HG03159 (cell line): ENCODE measurements at regions not wholly inside any gene's neighbourhood (a gene's known extent, or its start where the extent isn't known, plus 50 kb on each side); places are given as distances from the start of the nearest gene placed in this dataset.

Experiments
- ATAC-seq: cut with Tn5 transposase; IDR thresholded peaks from one replicate; pipeline ENCODE4 v1.9.1; 2021; ENCODE audit warnings: mild to moderate bottlenecking, moderate library complexity; ENCODE audit not compliant: unreplicated experiment

- no peak for ATAC-seq
These were observed 684.5 kb downstream of the GATA3 start for GRCh38 chr10:8738987-8739386.

- no peak for ATAC-seq
These were observed 697.8 kb downstream of the GATA3 start for GRCh38 chr10:8752146-8752843.

GRCh38 chr10:8758029-8758428 is 703.5 kb downstream of the GATA3 start:
- ATAC-seq = no peak

- no peak for ATAC-seq
These were observed 712.4 kb downstream of the GATA3 start for GRCh38 chr10:8766899-8767298.

- no peak for ATAC-seq
These were observed 713.1 kb downstream of the GATA3 start for GRCh38 chr10:8767591-8767990.

DNA sequence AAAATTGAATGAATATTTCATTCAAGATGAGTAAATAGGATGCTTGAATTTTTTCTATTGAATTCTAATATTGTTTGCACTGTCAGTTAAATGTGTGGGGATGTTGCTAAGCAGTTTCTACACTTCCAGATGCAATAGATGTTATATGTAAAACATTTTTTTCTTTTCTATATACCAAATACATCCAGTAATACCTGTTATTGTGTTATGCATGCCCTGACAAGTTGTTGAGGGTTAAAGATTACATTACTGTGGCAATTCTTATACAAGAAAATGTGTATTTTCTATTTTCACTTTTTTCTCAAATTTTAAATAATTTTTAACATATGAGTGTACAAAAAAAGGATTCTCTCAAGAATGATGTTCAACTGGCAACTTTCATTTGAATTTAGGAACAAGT is 713.9 kb downstream of the GATA3 start:
- ATAC-seq = no peak

- ATAC-seq = no peak
These were observed 714.4 kb downstream of the GATA3 start for GRCh38 chr10:8768852-8769251.

DNA sequence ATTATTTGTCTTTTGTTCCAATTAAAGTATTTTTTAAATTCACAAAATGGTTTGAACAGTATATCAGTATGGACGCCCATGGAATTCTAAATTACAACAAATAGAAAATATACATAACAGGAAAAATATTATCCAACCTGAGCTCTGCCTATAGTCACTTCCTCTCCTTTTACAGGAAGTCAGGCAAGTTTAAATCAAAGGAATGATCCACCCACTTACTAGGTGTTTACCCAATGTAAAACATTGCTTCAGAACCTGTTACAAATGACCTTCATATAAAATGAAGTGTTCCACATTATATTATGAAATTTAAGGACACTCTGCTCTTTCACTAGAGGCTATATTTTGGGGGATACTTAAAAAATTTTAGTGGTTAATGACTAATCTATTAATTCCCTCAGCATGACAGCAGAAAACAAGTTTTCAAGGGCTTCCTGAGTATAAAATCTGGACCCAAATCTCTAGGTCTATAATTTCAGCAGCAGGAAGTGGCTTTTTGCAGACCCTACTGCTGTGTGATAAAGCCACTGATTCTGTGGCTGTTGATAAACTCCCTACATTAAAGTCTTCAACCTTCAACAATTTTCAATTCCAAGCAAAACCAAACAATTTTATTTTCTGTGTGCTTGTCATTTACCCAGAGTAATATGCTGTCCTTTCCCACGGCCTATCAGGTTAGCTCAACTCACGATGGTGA is 722.6 kb downstream of the GATA3 start:
- no peak for ATAC-seq

DNA sequence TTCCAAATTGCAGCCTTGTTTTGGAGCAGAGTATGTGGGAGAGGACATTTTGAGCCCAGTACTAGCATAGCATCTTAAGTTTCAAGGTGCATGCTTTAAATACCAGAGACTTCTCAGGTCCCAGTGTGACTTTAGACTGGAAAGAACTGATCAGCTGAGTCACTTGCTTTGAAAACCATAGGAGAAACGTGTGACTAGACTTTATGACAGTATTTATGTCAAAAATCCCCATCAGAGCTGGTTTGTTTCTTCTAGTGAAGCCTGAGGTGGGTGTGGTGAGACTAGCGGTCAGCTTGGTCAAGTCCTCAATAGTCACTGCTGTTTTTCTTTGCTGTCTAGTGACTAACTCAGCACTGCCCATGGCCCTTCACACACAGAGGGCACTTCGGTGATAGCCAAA is 724.2 kb downstream of the GATA3 start:
- no peak for ATAC-seq

GRCh38 chr10:8787649-8788048 is 733.2 kb downstream of the GATA3 start:
- ATAC-seq = no peak

- ATAC-seq = no peak
These were observed 735.9 kb downstream of the GATA3 start for GRCh38 chr10:8790390-8790789.

- no peak for ATAC-seq
These were observed 740.4 kb downstream of the GATA3 start for GRCh38 chr10:8794860-8795259.

DNA sequence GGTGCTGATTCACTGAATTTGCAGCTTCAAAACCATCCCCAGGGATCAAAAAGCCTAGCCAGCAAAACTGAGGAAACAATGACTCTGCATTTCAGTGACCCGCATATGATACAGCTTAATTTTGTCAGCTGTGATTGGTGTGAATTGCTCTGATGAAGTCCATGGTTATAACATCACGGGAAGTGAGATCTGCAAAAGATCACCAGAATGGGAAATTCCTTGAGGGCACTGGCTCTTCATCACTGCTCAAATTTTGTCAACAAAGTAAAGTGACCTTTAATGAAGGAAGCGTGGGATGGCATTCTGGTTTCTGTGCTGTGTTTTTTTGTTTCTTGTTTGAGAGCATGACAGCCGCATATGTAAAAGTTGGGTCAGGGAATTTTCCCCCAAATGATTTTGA is 745.9 kb downstream of the GATA3 start:
- ATAC-seq = no peak

GRCh38 chr10:8803992-8804391 is 749.5 kb downstream of the GATA3 start:
- no peak for ATAC-seq

DNA sequence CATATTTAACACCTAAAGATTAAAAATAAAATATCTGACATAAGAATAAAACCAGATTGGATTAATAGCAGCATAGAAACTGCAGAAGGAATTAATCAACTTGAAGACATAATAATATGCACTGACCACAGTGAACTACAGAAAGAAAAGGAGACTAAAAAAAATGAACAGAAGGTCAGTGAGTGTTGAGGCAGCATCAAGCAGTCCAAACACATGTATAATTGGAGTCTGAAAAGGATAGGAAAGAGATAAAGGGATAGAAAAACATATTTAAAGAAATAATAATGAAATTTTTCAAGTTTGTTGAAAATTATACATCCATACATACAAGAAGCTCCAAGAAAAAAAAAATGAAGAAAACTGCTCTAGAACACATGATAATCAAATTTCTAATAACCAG is 756.2 kb downstream of the GATA3 start:
- ATAC-seq = no peak

GRCh38 chr10:8811201-8811600 is 756.7 kb downstream of the GATA3 start:
- ATAC-seq = no peak

- ATAC-seq = no peak
These were observed 761.5 kb downstream of the GATA3 start for GRCh38 chr10:8815969-8816368.

GRCh38 chr10:8817299-8817698 is 762.8 kb downstream of the GATA3 start:
- no peak for ATAC-seq

DNA sequence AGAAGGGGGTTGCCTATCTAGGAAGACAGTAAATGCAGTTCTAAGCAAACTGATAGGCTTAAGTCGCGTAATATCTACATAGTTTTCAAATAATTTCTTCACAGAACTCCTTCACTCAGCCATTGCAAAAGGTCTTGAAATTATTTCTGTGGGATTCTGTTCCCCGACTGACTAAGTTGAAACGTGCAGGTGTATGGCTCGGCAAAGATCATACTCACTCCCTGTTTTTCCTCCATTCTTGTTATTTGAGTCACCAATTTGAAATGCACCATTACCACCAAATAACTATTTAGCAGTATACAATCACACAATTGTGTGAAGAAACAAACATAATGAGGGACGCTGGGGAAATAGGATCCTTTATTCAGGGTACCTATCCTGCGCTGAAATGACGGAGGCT is 771.1 kb downstream of the GATA3 start:
- ATAC-seq = no peak

DNA sequence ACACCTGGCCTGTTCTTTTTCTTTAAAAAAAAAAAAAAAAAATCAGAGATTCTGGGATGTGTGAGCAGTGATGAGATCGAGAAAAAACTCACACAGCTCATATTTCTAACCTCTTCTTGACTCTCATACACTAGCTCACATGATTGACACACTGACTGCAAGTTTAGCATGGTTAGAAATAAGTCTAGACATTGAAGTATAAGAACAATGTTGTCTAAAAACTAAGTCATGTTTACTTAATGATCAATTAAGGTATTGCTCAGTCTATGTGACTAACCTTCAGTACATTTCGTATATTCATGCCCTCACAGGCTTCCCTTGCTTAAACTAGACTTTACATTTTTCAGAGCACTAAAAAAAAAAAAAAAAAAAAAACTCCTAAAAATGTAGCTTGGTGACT is 775.1 kb downstream of the GATA3 start:
- no peak for ATAC-seq

- no peak for ATAC-seq
These were observed 775.6 kb downstream of the GATA3 start for GRCh38 chr10:8830048-8830447.

- ATAC-seq = no peak
These were observed 776.4 kb downstream of the GATA3 start for GRCh38 chr10:8830876-8831275.
